GM23338 (cell line): ENCODE measurements at regions not wholly inside any gene's neighbourhood (a gene's known extent, or its start where the extent isn't known, plus 50 kb on each side); places are given as distances from the start of the nearest gene placed in this dataset.

Experiments
- EZH2 ChIP-seq: fragments of 200-600 bp; sonication (generic); IDR thresholded peaks from one replicate; pipeline ENCODE4 v1.8.0; 2017; ENCODE audit warnings: antibody characterized with exemption, mild to moderate bottlenecking, low read depth; ENCODE audit not compliant: unreplicated experiment
- JUNB ChIP-seq: IDR thresholded peaks from one replicate; pipeline ENCODE4 v1.6.1; 2016; ENCODE audit warnings: antibody characterized with exemption; ENCODE audit not compliant: unreplicated experiment
- POLR2AphosphoS5 ChIP-seq: IDR thresholded peaks from 2 replicates; pipeline ENCODE4 v1.6.1; 2016; ENCODE audit warnings: antibody characterized with exemption, low read depth
- ZNF331 ChIP-seq: fragments of 250-450 bp; sonication (Bioruptor Pico); IDR thresholded peaks from 2 replicates; pipeline ENCODE4 v1.5.0; 2020; ENCODE audit warnings: low read depth, mild to moderate bottlenecking, moderate library complexity
- TF ChIP-seq, protein P1 (sequence below), 2 experiments: fragments of 200-600 bp in 1 of 2; sonication (generic) in 1 of 2; conservative IDR thresholded peaks; 2 replicates each; pipeline versions ENCODE4 v1.5.1 to v1.6.1; 2016 to 2017; ENCODE audit warnings: antibody characterized with exemption in 2 of 2, low read depth in 2 of 2, mild to moderate bottlenecking in 2 of 2, moderate library complexity in 1 of 2
- TF ChIP-seq, protein P2 (sequence below): IDR thresholded peaks from one replicate; pipeline ENCODE4 v1.6.1; 2018; ENCODE audit warnings: antibody characterized with exemption; ENCODE audit not compliant: unreplicated experiment

DNA sequence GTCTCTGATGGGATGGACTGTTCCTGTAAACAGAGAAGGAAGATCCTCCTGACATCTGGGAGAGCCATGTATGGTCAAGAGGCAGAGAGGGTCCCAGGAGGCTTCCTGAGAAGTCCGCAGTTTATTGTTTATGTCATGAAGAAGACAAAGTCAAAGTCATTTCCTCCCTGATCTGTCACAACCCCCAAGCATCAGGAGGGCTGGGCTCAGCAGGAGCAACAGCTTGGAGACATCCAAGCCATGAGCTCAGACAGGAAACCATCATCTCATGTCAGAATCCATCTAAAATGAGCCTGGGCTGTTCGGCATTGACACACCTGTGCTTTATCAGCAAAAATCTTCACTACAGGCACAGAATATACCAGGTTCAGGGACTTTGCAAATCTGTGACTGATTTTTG, 325.0 kb upstream of the MSX2 start:
- TF ChIP-seq EZH2, result no peak
- TF ChIP-seq, protein P1, sequence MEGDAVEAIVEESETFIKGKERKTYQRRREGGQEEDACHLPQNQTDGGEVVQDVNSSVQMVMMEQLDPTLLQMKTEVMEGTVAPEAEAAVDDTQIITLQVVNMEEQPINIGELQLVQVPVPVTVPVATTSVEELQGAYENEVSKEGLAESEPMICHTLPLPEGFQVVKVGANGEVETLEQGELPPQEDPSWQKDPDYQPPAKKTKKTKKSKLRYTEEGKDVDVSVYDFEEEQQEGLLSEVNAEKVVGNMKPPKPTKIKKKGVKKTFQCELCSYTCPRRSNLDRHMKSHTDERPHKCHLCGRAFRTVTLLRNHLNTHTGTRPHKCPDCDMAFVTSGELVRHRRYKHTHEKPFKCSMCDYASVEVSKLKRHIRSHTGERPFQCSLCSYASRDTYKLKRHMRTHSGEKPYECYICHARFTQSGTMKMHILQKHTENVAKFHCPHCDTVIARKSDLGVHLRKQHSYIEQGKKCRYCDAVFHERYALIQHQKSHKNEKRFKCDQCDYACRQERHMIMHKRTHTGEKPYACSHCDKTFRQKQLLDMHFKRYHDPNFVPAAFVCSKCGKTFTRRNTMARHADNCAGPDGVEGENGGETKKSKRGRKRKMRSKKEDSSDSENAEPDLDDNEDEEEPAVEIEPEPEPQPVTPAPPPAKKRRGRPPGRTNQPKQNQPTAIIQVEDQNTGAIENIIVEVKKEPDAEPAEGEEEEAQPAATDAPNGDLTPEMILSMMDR (conservative IDR thresholded peaks at IDR 0.05; ENCODE audit: low read depth in 2 of 2), result no peak
- TF ChIP-seq, protein P2, sequence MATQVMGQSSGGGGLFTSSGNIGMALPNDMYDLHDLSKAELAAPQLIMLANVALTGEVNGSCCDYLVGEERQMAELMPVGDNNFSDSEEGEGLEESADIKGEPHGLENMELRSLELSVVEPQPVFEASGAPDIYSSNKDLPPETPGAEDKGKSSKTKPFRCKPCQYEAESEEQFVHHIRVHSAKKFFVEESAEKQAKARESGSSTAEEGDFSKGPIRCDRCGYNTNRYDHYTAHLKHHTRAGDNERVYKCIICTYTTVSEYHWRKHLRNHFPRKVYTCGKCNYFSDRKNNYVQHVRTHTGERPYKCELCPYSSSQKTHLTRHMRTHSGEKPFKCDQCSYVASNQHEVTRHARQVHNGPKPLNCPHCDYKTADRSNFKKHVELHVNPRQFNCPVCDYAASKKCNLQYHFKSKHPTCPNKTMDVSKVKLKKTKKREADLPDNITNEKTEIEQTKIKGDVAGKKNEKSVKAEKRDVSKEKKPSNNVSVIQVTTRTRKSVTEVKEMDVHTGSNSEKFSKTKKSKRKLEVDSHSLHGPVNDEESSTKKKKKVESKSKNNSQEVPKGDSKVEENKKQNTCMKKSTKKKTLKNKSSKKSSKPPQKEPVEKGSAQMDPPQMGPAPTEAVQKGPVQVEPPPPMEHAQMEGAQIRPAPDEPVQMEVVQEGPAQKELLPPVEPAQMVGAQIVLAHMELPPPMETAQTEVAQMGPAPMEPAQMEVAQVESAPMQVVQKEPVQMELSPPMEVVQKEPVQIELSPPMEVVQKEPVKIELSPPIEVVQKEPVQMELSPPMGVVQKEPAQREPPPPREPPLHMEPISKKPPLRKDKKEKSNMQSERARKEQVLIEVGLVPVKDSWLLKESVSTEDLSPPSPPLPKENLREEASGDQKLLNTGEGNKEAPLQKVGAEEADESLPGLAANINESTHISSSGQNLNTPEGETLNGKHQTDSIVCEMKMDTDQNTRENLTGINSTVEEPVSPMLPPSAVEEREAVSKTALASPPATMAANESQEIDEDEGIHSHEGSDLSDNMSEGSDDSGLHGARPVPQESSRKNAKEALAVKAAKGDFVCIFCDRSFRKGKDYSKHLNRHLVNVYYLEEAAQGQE, result no peak
- TF ChIP-seq ZNF331, result no peak
- no peak for TF ChIP-seq JUNB
- no peak for TF ChIP-seq POLR2AphosphoS5
